ENCODE measurements at regions not wholly inside any gene's neighbourhood (a gene's known extent, or its start where the extent isn't known, plus 50 kb on each side); places are given as distances from the start of the nearest gene placed in this dataset.
A peak's percentile ranks its signal among the peaks of the same experiment; 100 is the strongest.

DNA sequence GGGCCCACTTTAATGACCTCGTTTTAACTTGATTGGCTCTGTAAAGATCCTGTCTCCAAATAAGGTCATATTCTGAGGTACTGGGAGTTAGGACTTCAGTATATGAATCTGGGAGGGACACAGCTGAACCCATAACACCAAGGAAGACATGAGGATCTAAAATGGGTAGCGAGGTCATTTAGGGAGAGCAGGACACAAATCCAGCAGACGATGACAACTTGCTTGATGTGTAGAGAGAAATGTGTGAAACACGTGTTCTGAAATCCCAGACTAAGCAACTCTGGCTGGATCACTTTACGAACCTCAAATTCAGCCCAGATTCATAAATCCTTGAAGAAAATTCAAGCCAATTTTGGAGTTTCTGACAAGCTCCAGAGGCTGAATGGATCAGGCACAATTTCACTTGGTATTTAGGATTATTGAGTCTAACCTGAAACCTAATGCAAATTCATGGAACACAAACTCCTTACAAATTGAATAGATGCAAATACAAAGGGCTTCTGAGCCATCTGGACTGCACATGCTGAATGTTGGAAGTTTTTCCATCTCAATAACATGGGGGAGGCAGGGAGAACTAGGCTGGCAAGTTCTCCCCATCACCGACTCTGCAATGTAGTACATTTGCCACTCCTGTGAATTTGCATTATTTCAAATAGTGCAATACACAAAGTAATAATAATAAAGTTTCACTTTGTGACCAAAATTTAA is 74.0 kb upstream of the SLC30A5 start:
- peaks cover 8% of the 10 kb centered on the region for H3K27me3 ChIP-seq
- H3K4me3 ChIP-seq = no peak overlapping the region
- TF ChIP-seq, protein P1, sequence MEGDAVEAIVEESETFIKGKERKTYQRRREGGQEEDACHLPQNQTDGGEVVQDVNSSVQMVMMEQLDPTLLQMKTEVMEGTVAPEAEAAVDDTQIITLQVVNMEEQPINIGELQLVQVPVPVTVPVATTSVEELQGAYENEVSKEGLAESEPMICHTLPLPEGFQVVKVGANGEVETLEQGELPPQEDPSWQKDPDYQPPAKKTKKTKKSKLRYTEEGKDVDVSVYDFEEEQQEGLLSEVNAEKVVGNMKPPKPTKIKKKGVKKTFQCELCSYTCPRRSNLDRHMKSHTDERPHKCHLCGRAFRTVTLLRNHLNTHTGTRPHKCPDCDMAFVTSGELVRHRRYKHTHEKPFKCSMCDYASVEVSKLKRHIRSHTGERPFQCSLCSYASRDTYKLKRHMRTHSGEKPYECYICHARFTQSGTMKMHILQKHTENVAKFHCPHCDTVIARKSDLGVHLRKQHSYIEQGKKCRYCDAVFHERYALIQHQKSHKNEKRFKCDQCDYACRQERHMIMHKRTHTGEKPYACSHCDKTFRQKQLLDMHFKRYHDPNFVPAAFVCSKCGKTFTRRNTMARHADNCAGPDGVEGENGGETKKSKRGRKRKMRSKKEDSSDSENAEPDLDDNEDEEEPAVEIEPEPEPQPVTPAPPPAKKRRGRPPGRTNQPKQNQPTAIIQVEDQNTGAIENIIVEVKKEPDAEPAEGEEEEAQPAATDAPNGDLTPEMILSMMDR (IDR thresholded peaks at IDR 0.05) = no peak
- TF ChIP-seq POLR2A (IDR thresholded peaks at IDR 0.05) (no peak), EP300 (IDR thresholded peaks at IDR 0.05) (no peak), POLR2AphosphoS5 (IDR thresholded peaks at IDR 0.05) (no peak)
- H3K27ac ChIP-seq = no peak overlapping the region
- H3K9me3 ChIP-seq = no peaks in the 10 kb centered on the region
- 61 to 63% methylated on average over 4 to 5 of the region's 6 CpGs for WGBS, 2 donors (ENCODE audit: low coverage in 1 of 2)
- ATAC-seq = no peak
- H3K36me3 ChIP-seq = no peaks in the 10 kb centered on the region
- no peaks in the 10 kb centered on the region for H3K4me1 ChIP-seq

DNA sequence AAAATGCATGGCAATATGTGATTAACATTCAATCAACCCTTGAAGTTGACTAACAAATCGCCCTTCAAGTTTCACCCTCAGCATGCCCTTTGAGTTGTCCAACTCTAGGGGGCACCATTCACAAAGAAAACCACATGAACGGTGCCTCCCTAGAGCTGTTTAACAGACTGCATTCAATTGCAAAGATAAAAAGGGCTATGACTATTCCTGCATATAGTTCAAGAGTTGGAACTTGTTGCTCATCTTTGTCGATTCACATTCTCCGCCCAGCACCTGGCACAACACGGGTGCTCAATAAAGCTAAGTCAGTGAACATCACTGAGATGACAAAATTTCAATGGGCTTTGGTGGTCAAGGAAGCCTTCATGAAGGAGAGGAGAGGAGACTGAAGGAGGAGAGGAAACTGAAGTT is 69.6 kb upstream of the SLC30A5 start:
- TF ChIP-seq POLR2AphosphoS5 (IDR thresholded peaks at IDR 0.05) (no peak), EP300 (IDR thresholded peaks at IDR 0.05) (no peak)
- TF ChIP-seq, protein P1 (IDR thresholded peaks at IDR 0.05) = peak in 1 of 4 experiments; percentile 14
- Histone ChIP-seq H3K4me3 (no peak overlapping the region), H3K36me3 (no peaks in the 10 kb centered on the region), H3K4me1 (no peaks in the 10 kb centered on the region), H3K27ac (no peak overlapping the region), H3K9me3 (no peaks in the 10 kb centered on the region), H3K27me3 (peaks cover 8% of the 10 kb centered on the region)
- WGBS, 2 donors (ENCODE audit: low coverage in 1 of 2) = 32 to 60% methylated on average over 3 to 5 of the region's 5 CpGs
- ATAC-seq = no peak

DNA sequence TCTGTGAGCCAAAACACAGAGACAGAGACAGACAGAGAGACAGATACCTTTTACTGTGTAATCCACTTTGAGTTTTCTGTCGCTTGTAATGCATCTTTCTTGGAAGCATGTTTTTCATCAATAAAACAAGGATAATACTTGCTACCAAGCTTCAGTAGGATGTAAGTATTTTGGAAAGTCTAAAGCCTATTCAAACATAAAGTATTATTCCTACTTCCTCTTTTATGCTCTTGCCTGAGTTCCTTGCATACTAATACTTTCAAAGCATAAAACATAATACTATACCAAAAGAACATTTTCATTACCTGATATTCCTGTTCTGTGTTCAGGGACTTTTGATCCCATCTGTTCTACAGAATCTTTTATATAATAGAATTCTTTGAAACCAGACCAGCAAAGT is 64.5 kb upstream of the SLC30A5 start:
- Histone ChIP-seq H3K27me3 (no peaks in the 10 kb centered on the region), H3K36me3 (no peaks in the 10 kb centered on the region), H3K4me3 (no peak overlapping the region), H3K27ac (no peak overlapping the region), H3K9me3 (no peaks in the 10 kb centered on the region), H3K4me1 (no peaks in the 10 kb centered on the region)
- WGBS, 2 donors (ENCODE audit: low coverage in 1 of 2) = 71 to 100% methylated on average over 1 of the region's 1 CpG
- TF ChIP-seq POLR2AphosphoS5 (IDR thresholded peaks at IDR 0.05) = no peak
- no peak for TF ChIP-seq POLR2A (IDR thresholded peaks at IDR 0.05)
- TF ChIP-seq, protein P1 (IDR thresholded peaks at IDR 0.05) = no peak
- ATAC-seq = no peak

DNA sequence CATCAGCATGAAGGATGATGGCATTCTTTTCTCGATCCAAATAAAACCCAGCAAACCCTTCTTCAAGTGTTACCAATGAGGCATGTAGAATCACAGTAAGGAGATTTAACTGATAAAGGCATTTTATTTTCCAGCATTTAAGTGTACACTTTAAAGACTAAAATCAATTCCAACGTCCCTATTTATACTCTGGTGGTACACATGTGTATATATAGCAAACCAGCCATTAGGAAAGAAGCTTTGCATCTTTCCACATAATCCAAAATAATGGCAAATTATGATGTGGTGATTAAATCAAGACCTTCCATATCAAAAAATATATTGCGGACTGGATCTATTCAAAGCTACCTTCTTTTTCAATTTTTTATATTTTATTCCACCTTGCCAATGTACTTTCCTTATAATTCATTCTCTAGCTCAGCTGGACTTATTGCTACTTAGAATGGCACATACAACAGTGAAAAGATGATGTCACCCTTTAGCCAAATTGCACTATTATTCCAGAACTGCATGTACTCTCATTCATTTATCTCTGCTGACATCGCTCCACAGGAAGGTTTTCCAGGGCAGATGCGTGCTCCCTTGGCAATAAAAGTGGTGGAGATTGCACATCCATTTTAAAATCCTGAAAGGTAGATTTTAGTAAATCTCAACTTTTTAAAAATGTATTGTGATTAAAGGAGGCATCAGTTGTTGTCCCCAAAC is 63.3 kb upstream of the SLC30A5 start:
- Histone ChIP-seq H3K36me3 (no peaks in the 10 kb centered on the region), H3K27ac (no peak overlapping the region), H3K9me3 (no peaks in the 10 kb centered on the region), H3K4me1 (no peaks in the 10 kb centered on the region), H3K27me3 (no peaks in the 10 kb centered on the region), H3K4me3 (no peak overlapping the region)
- ATAC-seq = no peak
- 52 to 59% methylated on average over 5 of the region's 5 CpGs for WGBS, 2 donors (ENCODE audit: low coverage in 1 of 2)
- TF ChIP-seq, protein P1 (IDR thresholded peaks at IDR 0.05) = no peak
- no peak for TF ChIP-seq POLR2AphosphoS5 (IDR thresholded peaks at IDR 0.05)
- no peak for TF ChIP-seq EP300 (IDR thresholded peaks at IDR 0.05)
- TF ChIP-seq POLR2A (IDR thresholded peaks at IDR 0.05) = no peak

DNA sequence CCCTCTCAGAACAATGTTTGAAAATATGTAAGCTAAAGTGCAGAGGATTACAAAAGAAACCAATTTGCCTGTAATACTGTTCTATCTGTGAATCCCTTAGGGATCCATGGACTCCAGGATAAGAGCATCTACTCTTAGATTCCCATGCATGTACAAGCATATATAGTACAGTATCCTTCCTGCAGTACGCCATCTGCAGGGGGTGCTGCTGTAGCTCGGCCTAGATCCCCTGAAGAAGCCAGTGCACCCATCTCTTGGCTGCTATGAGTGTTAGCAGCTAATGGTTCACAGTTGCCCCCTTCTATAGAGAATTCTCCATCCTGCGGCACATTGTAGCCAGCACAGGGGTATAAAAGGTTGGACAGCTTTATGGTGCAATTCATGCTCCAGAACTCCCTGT is 61.8 kb upstream of the SLC30A5 start:
- Histone ChIP-seq H3K9me3 (no peaks in the 10 kb centered on the region), H3K27me3 (no peaks in the 10 kb centered on the region), H3K4me3 (no peak overlapping the region), H3K4me1 (no peaks in the 10 kb centered on the region), H3K27ac (no peak overlapping the region), H3K36me3 (no peaks in the 10 kb centered on the region)
- TF ChIP-seq POLR2AphosphoS5 (IDR thresholded peaks at IDR 0.05) (no peak), EP300 (IDR thresholded peaks at IDR 0.05) (no peak)
- TF ChIP-seq, protein P1 (IDR thresholded peaks at IDR 0.05) = no peak
- 40 to 89% methylated on average over 1 to 2 of the region's 3 CpGs for WGBS, 2 donors (ENCODE audit: low coverage in 1 of 2)
- ATAC-seq = no peak

Measured in gastroesophageal sphincter (tissue), 4 donors.